ENCODE measurements at regions not wholly inside any gene's neighbourhood (a gene's known extent, or its start where the extent isn't known, plus 50 kb on each side); places are given as distances from the start of the nearest gene placed in this dataset.
"Not testable (repeated sequence)": the region's sequence is repeated elsewhere in the genome, so short reads cannot be mapped to it uniquely, and the experiment has no call there.

GRCh38 chr22:23449748-23450433, 130.2 kb downstream of the IGLL1 start:
- not testable (repeated sequence) for TF ChIP-seq CTCF (IDR thresholded peaks at IDR 0.05); ZFX (IDR thresholded peaks at IDR 0.05; ENCODE audit: borderline replicate concordance)
